ENCODE measurements at regions not wholly inside any gene's neighbourhood (a gene's known extent, or its start where the extent isn't known, plus 50 kb on each side); places are given as distances from the start of the nearest gene placed in this dataset.

- H3K27me3 ChIP-seq (replicated peaks; ENCODE audit: insufficient read depth) = no peaks in the 10 kb centered on the region
- WGBS = 83% methylated on average over 4 of the region's 4 CpGs
- TF ChIP-seq POLR2AphosphoS5 (IDR thresholded peaks at IDR 0.05) = no peak
- no peak for TF ChIP-seq CTCF (IDR thresholded peaks at IDR 0.05)
- no peak for TF ChIP-seq POLR2A (IDR thresholded peaks at IDR 0.05)
- H3K27ac ChIP-seq = no peak overlapping the region
- intact Hi-C loops (cut with DNase I) = no loop called here
- no peaks in the 10 kb centered on the region for H3K4me1 ChIP-seq (replicated peaks)
- H3K9me3 ChIP-seq = no peaks in the 10 kb centered on the region
- no peak for DNase-seq (ENCODE audit: low spot score)
- no peak overlapping the region for H3K4me3 ChIP-seq
- H3K36me3 ChIP-seq = no peaks in the 10 kb centered on the region
These were observed 209.8 kb upstream of the RAG2 start for GRCh38 chr11:36807871-36808270.

- H3K4me3 ChIP-seq = no peak overlapping the region
- H3K27ac ChIP-seq = no peak overlapping the region
- no peak for DNase-seq (ENCODE audit: low spot score)
- 60% methylated on average over 7 of the region's 7 CpGs for whole genome bisulfite sequencing
- no peaks in the 10 kb centered on the region for H3K27me3 ChIP-seq (replicated peaks; ENCODE audit: insufficient read depth)
- no peaks in the 10 kb centered on the region for H3K9me3 ChIP-seq
- no peak for TF ChIP-seq CTCF (IDR thresholded peaks at IDR 0.05)
- no peak for TF ChIP-seq POLR2A (IDR thresholded peaks at IDR 0.05)
- no peak for TF ChIP-seq POLR2AphosphoS5 (IDR thresholded peaks at IDR 0.05)
- intact Hi-C loops (cut with DNase I) = no loop called here
- H3K4me1 ChIP-seq (replicated peaks) = no peaks in the 10 kb centered on the region
- H3K36me3 ChIP-seq = no peaks in the 10 kb centered on the region
These were observed 205.0 kb upstream of the RAG2 start for GRCh38 chr11:36803084-36803483.

- no peaks in the 10 kb centered on the region for H3K4me1 ChIP-seq (replicated peaks)
- intact Hi-C loops (cut with DNase I) = no loop called here
- TF ChIP-seq POLR2AphosphoS5 (IDR thresholded peaks at IDR 0.05) (peak; percentile 29), POLR2A (IDR thresholded peaks at IDR 0.05) (no peak)
- no peaks in the 10 kb centered on the region for H3K27me3 ChIP-seq (replicated peaks; ENCODE audit: insufficient read depth)
- no peaks in the 10 kb centered on the region for H3K36me3 ChIP-seq
- no peak overlapping the region for H3K4me3 ChIP-seq
- no peaks in the 10 kb centered on the region for H3K9me3 ChIP-seq
- 7% methylated on average over 11 of the region's 11 CpGs for WGBS
- H3K27ac ChIP-seq = no peak overlapping the region
- peak; percentile 39 for DNase-seq (ENCODE audit: low spot score)
These were observed 195.2 kb upstream of the RAG2 start for GRCh38 chr11:36792996-36793914.

- no peaks in the 10 kb centered on the region for H3K4me1 ChIP-seq (replicated peaks)
- H3K36me3 ChIP-seq = no peaks in the 10 kb centered on the region
- no peak overlapping the region for H3K27ac ChIP-seq
- no peaks in the 10 kb centered on the region for H3K9me3 ChIP-seq
- WGBS = 96% methylated on average over 2 of the region's 2 CpGs
- no peak overlapping the region for H3K4me3 ChIP-seq
- no peak for TF ChIP-seq CTCF (IDR thresholded peaks at IDR 0.05)
- no peak for DNase-seq (ENCODE audit: low spot score)
- intact Hi-C loops (cut with DNase I) = no loop called here
- H3K27me3 ChIP-seq (replicated peaks; ENCODE audit: insufficient read depth) = no peaks in the 10 kb centered on the region
These were observed 193.9 kb upstream of the RAG2 start for GRCh38 chr11:36791957-36792356.

- no peaks in the 10 kb centered on the region for H3K36me3 ChIP-seq
- no peaks in the 10 kb centered on the region for H3K4me1 ChIP-seq (replicated peaks)
- H3K27me3 ChIP-seq (replicated peaks; ENCODE audit: insufficient read depth) = no peaks in the 10 kb centered on the region
- intact Hi-C loops (cut with DNase I) = no loop called here
- no peak for DNase-seq (ENCODE audit: low spot score)
- H3K27ac ChIP-seq = no peak overlapping the region
- no peaks in the 10 kb centered on the region for H3K9me3 ChIP-seq
- TF ChIP-seq POLR2AphosphoS5 (IDR thresholded peaks at IDR 0.05) (no peak), CTCF (IDR thresholded peaks at IDR 0.05) (no peak)
- WGBS = 28% methylated on average over 3 of the region's 3 CpGs
- H3K4me3 ChIP-seq = no peak overlapping the region
These were observed 192.5 kb upstream of the RAG2 start for GRCh38 chr11:36790526-36790925.
